D721Med (cell line): ENCODE measurements at regions not wholly inside any gene's neighbourhood (a gene's known extent, or its start where the extent isn't known, plus 50 kb on each side); places are given as distances from the start of the nearest gene placed in this dataset.
A peak's percentile ranks its signal among the peaks of the same experiment; 100 is the strongest.

Experiments used
- DNase-seq: peaks from one replicate; pipeline ENCODE4 v3.0.0; 2011; ENCODE audit warnings: low spot score; ENCODE audit not compliant: insufficient read length
- FAIRE-seq: peaks from 2 replicates; lab custom pipeline; 2011; peaks lifted over from hg19 to GRCh38; lab: Jason Lieb, UNC
- TF ChIP-seq, protein P1 (sequence below): IDR thresholded peaks from 2 replicates; pipeline ENCODE4 v1.5.1; 2012; ENCODE audit warnings: mild to moderate bottlenecking, control low read depth; ENCODE audit not compliant: insufficient read depth; ENCODE audit errors: missing control alignments

- DNase-seq (no peak), FAIRE-seq (no peak)
- TF ChIP-seq, protein P1, sequence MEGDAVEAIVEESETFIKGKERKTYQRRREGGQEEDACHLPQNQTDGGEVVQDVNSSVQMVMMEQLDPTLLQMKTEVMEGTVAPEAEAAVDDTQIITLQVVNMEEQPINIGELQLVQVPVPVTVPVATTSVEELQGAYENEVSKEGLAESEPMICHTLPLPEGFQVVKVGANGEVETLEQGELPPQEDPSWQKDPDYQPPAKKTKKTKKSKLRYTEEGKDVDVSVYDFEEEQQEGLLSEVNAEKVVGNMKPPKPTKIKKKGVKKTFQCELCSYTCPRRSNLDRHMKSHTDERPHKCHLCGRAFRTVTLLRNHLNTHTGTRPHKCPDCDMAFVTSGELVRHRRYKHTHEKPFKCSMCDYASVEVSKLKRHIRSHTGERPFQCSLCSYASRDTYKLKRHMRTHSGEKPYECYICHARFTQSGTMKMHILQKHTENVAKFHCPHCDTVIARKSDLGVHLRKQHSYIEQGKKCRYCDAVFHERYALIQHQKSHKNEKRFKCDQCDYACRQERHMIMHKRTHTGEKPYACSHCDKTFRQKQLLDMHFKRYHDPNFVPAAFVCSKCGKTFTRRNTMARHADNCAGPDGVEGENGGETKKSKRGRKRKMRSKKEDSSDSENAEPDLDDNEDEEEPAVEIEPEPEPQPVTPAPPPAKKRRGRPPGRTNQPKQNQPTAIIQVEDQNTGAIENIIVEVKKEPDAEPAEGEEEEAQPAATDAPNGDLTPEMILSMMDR = no peak
Measured at GRCh38 chr12:76611533-76611932, 52.0 kb upstream of the OSBPL8 start.

- DNase-seq = no peak
- no peak for FAIRE-seq
- TF ChIP-seq, protein P1 = no peak
Measured at GRCh38 chr12:76614364-76614763, 54.8 kb upstream of the OSBPL8 start.

GRCh38 chr12:76618031-76618430 is 58.5 kb upstream of the OSBPL8 start:
- TF ChIP-seq, protein P1 = no peak
- no peak for FAIRE-seq
- DNase-seq = no peak

- FAIRE-seq (peak; percentile 87), DNase-seq (no peak)
Measured at GRCh38 chr12:76621582-76622024, 62.0 kb upstream of the OSBPL8 start.

GRCh38 chr12:76622351-76622750 is 62.8 kb upstream of the OSBPL8 start:
- TF ChIP-seq, protein P1 = no peak
- DNase-seq (no peak), FAIRE-seq (no peak)

More at GRCh38 chr12:76621582-76622024, 62.0 kb upstream of the OSBPL8 start:
- TF ChIP-seq, protein P1 = peak; percentile 97

DNA sequence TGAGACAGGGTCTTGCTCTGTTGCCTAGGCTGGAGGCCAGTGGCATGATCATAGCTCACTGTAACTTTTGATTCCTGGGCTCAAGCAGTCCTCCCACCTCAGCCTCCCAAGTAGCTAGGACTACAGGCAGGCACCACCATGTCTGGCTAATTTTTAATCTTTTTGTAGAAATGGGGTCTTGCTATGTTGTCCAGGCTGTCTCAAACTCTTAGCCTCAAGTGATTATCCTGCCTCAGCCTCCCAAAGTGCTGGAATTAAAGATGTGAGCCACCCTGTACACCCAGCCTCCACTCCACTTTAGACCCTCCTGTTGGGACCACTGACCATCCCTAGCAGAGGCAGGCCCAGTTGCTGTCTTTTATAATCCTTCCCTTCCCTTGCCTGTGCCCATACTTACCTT is 63.3 kb upstream of the OSBPL8 start:
- DNase-seq (no peak), FAIRE-seq (no peak)
- TF ChIP-seq, protein P1 = no peak

- TF ChIP-seq, protein P1 = no peak
- FAIRE-seq = no peak
Measured at GRCh38 chr12:76623931-76624330, 64.4 kb upstream of the OSBPL8 start.

More at GRCh38 chr12:76623931-76624330, 64.4 kb upstream of the OSBPL8 start:
- no peak for DNase-seq
